ENCODE measurements at regions not wholly inside any gene's neighbourhood (a gene's known extent, or its start where the extent isn't known, plus 50 kb on each side); places are given as distances from the start of the nearest gene placed in this dataset.

- TF ChIP-seq IRF3 (IDR thresholded peaks at IDR 0.05; ENCODE audit: low read depth, low read length), result no peak
- TF ChIP-seq CHD2 (IDR thresholded peaks at IDR 0.05; ENCODE audit: low read length, partially characterized antibody), result no peak
- no peak for TF ChIP-seq SIN3A (IDR thresholded peaks at IDR 0.05; ENCODE audit: borderline replicate concordance, low read depth, low read length)
- TF ChIP-seq USF2 (IDR thresholded peaks at IDR 0.05; ENCODE audit: borderline replicate concordance, low read depth, low read length), result no peak
- no peak for TF ChIP-seq TEAD4 (IDR thresholded peaks at IDR 0.05; ENCODE audit: borderline replicate concordance, insufficient read depth)
- TF ChIP-seq MAX (IDR thresholded peaks at IDR 0.05; ENCODE audit: low read depth), result no peak
- TF ChIP-seq SMC3 (IDR thresholded peaks at IDR 0.05; ENCODE audit: low read depth, low read length), result no peak
- no peak for TF ChIP-seq POLR2AphosphoS5 (IDR thresholded peaks at IDR 0.05; ENCODE audit: low read depth, low read length)
- no peak for TF ChIP-seq FOSL2 (IDR thresholded peaks at IDR 0.05; ENCODE audit: borderline replicate concordance, low read depth)
- TF ChIP-seq PBX3 (IDR thresholded peaks at IDR 0.05), result no peak
- TF ChIP-seq TCF12 (IDR thresholded peaks at IDR 0.05), result no peak
- no peak for TF ChIP-seq GATA2 (CRISPR knock-in tag; IDR thresholded peaks at IDR 0.05)
- TF ChIP-seq ZBTB33 (IDR thresholded peaks at IDR 0.05; ENCODE audit: borderline replicate concordance, low read depth), result no peak
- no peak for TF ChIP-seq MEF2A (IDR thresholded peaks at IDR 0.05; ENCODE audit: borderline replicate concordance, low read depth)
- TF ChIP-seq GABPA (IDR thresholded peaks at IDR 0.05; ENCODE audit: low read depth), result no peak
- TF ChIP-seq RAD21 (IDR thresholded peaks at IDR 0.05; ENCODE audit: low read length), result no peak
- no peak for TF ChIP-seq REST (IDR thresholded peaks at IDR 0.05; ENCODE audit: low read depth, low read length)
- no peak for TF ChIP-seq RXRA (IDR thresholded peaks at IDR 0.05; ENCODE audit: borderline replicate concordance, low read depth)
- TF ChIP-seq NRF1 (IDR thresholded peaks at IDR 0.05; ENCODE audit: low read depth, low read length), result no peak
- Histone ChIP-seq H3K9me3 (no peaks in the 10 kb centered on the region), H3F3A (replicated peaks; ENCODE audit: insufficient read depth) (no peaks in the 10 kb centered on the region), H3K4me2 (no peak overlapping the region), H3K4me3 (ENCODE audit: low read depth in 2 of 2, low read length in 1 of 2) (no peak overlapping the region), H3K36me3 (replicated peaks in 1 of 2; ENCODE audit: control insufficient read depth in 1 of 2, insufficient read depth in 2 of 2, low read length in 1 of 2) (no peaks in the 10 kb centered on the region), H3K9ac (no peak overlapping the region), H2AFZ (ENCODE audit: low read depth) (no peak overlapping the region), H3K79me2 (ENCODE audit: insufficient read depth) (no peaks in the 10 kb centered on the region), H3K4me1 (ENCODE audit: control insufficient read depth in 1 of 2, insufficient read depth in 2 of 2, low read depth in 1 of 2, low read length in 1 of 2) (no peaks in the 10 kb centered on the region), H3K27me3 (ENCODE audit: insufficient read depth) (no peaks in the 10 kb centered on the region), H4K20me1 (ENCODE audit: insufficient read depth) (no peaks in the 10 kb centered on the region), H3K9me2 (no peaks in the 10 kb centered on the region), H3K27ac (ENCODE audit: low read depth in 2 of 2, low read length in 1 of 2) (no peak overlapping the region)
- DNase-seq, result no peak
- ChIA-PET CTCF (no interaction called here), POLR2A (no interaction called here)
These were observed 388.5 kb downstream of the JRKL start for GRCh38 chr11:96778272-96778671.

Measured in SK-N-SH (cell line).